Right lobe of liver (tissue), 4 donors: ENCODE measurements at regions not wholly inside any gene's neighbourhood (a gene's known extent, or its start where the extent isn't known, plus 50 kb on each side); places are given as distances from the start of the nearest gene placed in this dataset.

ENCODE experiments used
- POLR2A ChIP-seq: fragments of 450-650 bp; IDR thresholded peaks from one replicate; pipeline ENCODE4 v1.6.1; 2017; ENCODE audit warnings: antibody characterized with exemption, mild to moderate bottlenecking
- TF ChIP-seq, protein P1 (sequence below), 4 donors: fragments of 200-600 bp in 3 of 4; fragments of 450-650 bp in 1 of 4; IDR thresholded peaks; one replicate each; pipeline versions ENCODE4 v1.5.1 to v1.8.0; 2016 to 2022; ENCODE audit warnings: antibody characterized with exemption in 4 of 4, mild to moderate bottlenecking in 2 of 4
- donor health status: DM: no; HTN: no; CAD: no.
- donor health status: DM: no; HTN: no; CAD: no.
- donor health status: DM: no; HTN: yes; CAD: no.

DNA sequence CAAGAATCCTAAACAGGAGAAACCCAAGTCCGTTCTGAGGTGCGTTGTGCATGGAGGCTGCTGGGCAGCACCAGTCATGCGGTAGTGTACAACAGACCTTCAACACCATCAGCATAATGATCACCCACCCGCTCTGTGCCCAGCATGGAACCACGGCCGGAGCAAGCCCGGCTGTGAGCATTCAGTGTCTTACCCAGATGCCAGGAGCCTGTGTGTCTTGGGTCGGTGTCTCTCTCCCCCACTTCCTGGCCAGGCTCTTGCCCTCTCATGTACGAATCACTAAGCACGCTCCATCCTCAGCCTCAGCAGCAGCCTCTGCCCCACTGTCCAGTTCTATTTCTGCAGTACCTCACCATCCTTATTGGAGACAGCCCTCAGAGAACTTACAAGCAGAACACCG lies 231.6 kb upstream of the IRS2 start:
- TF ChIP-seq, protein P1, sequence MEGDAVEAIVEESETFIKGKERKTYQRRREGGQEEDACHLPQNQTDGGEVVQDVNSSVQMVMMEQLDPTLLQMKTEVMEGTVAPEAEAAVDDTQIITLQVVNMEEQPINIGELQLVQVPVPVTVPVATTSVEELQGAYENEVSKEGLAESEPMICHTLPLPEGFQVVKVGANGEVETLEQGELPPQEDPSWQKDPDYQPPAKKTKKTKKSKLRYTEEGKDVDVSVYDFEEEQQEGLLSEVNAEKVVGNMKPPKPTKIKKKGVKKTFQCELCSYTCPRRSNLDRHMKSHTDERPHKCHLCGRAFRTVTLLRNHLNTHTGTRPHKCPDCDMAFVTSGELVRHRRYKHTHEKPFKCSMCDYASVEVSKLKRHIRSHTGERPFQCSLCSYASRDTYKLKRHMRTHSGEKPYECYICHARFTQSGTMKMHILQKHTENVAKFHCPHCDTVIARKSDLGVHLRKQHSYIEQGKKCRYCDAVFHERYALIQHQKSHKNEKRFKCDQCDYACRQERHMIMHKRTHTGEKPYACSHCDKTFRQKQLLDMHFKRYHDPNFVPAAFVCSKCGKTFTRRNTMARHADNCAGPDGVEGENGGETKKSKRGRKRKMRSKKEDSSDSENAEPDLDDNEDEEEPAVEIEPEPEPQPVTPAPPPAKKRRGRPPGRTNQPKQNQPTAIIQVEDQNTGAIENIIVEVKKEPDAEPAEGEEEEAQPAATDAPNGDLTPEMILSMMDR (IDR thresholded peaks at IDR 0.05) = no peak
- TF ChIP-seq POLR2A = no peak
